NCI-H510A (cell line): ENCODE measurements at regions not wholly inside any gene's neighbourhood (a gene's known extent, or its start where the extent isn't known, plus 50 kb on each side); places are given as distances from the start of the nearest gene placed in this dataset.

ENCODE experiments used
- DNase-seq: peaks from one replicate; lab custom pipeline; 2025; lab: John Stamatoyannopoulos, UW

DNA sequence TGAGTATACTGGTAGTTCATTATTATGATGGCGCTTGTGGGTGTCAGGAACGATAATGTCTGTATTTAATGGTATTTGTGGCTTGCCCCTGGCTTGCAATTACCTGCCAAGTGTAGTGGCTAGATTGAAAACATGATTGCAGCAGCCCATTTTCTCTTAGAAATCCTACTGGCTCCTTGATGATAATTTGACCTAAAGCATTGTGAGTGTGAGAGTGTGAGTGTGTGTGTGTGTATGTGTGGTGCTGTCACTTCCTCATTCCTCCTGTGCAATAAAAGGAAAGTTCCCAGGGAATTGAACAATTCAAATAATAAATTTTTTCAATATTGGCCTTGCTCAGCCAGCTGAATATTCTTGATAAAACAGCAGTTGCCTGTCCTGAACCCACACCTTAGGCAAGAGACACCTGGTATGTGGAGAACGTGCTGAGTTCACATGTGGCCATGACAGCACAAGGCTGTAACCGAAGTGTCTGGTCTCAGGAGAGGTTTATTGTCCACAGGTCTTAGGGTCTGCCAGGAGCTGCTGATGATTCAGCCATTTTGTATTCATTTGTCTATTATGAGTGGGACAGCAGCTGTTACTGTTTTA lies 193.3 kb downstream of the CD47 start:
- no peak for DNase-seq

DNA sequence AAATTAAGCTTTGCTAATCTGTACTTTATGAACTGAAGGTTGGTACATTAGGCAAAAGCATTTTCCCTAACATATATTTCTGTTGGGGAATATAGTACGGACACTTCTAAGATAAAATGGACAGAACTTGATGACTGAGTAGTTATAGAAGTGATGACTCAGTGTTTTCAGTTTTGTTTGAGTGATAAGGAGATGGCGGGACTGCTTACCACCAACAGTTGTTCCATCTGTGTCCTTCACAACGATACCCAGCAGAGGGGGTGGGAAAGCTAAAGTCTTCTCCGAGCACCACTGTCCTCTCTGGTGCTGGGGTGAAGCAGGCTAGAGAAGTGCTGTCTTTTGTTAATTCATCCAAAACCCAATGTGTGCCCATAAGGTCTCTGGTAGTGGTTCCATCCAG lies 195.8 kb downstream of the CD47 start:
- no peak for DNase-seq

DNA sequence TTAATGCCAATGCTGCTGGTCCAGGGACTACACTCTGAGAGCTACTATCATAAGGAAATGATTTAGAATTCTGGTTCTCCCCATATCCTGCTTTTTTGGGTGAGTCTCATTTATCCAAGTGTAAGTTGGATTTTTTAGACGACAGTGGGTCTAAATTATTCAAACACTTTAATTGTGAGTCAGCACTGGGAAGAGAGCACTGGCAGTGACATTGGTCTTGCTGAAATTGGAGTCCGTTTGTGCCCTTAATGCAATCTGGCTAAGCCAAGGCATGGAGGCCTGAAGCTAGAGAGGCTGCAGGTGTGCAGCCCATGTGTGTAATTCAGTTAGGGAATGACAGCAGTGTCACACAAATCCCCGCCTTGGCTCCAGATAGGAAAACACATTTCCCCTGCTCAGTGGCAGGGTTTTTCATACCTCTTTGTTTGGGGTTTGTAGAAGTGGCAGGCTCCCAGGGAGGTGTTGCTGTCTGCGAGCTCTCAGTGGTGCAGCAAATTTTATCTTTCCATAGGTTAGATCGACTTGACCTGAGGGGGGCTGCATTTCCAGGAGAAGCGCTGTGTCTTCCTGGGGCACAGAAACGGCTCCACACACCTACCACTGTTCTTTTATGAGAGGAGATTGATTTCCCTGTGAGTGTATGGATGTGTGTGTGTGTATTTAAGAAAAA lies 197.7 kb downstream of the CD47 start:
- DNase-seq, result no peak

- DNase-seq, result no peak
Observed at GRCh38 chr3:107884719-107885460, 205.9 kb downstream of the CD47 start.

GRCh38 chr3:107884028-107884427 lies 206.8 kb downstream of the CD47 start:
- no peak for DNase-seq

GRCh38 chr3:107882881-107883280 lies 207.9 kb downstream of the CD47 start:
- DNase-seq, result no peak

DNA sequence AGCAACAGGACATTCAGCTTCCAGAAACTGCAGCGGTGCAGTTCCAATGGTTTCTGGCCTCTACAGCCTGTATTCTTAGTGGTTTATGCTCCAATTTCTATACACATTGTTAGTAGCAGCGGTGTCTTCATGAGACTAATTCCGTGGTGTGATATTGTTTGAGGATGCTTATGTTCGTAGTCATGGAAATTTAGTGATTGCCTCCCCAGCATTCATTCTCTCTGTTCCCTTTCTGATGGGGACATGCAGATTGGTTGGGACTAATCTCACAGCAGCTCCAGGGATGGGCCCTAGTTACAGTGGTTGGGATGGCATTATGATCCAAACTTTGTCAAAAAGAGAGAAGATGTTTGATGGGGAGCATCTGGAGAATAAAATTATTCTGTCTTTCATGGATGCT lies 208.6 kb downstream of the CD47 start:
- DNase-seq, result no peak

- DNase-seq, result no peak
Observed at GRCh38 chr3:107881509-107881908, 209.3 kb downstream of the CD47 start.

DNA sequence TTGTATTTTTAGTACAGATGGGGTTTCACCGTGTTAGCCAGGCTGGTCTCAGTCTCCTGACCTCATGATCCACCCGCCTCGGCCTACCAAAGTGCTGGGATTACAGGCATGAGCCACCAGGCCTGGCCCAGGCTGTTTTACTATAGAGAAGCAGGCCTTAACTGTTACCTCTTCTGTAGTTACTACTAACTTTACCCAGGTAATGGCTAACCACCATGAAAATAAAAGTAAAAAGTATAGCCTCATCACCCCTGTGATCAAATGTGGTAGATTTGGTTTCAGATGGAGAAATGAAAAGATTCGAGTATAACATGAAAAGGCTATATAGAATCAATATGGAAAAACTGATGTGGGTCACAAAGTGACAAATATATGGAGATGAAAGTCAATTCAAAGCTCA lies 210.1 kb downstream of the CD47 start:
- no peak for DNase-seq

GRCh38 chr3:107877936-107878335 lies 212.9 kb downstream of the CD47 start:
- no peak for DNase-seq

- DNase-seq, result no peak
Observed at GRCh38 chr3:107870943-107871638, 219.7 kb downstream of the CD47 start.

- DNase-seq, result no peak
Observed at GRCh38 chr3:107870096-107870495, 220.7 kb downstream of the CD47 start.

DNA sequence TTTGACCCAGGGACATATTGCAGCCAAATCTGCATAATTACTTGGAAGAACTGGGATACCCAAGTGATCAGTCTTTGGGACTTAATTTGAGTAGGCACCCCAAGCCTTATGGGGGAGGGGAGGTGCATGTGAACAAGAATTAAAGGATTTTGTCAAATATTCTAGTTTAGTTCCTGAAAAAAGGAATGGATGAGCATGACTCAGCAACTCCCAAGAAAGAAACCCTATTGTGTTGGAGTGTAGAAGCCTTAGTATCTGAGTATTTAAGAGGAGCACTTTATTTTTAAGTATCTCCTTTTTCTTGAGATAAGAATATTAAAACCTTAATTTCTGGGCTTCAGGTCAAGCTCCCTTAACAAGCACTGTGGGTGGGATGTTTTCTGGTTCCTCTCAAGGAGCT lies 222.4 kb downstream of the CD47 start:
- no peak for DNase-seq

GRCh38 chr3:107861904-107862303 lies 228.9 kb downstream of the CD47 start:
- no peak for DNase-seq

- no peak for DNase-seq
Observed at GRCh38 chr3:107861422-107861821, 229.4 kb downstream of the CD47 start.
